Frontal cortex (tissue), 3 donors: ENCODE measurements at regions not wholly inside any gene's neighbourhood (a gene's known extent, or its start where the extent isn't known, plus 50 kb on each side); places are given as distances from the start of the nearest gene placed in this dataset.

ENCODE experiments used
- DNase-seq, 2 donors: peaks; one replicate each; pipeline ENCODE4 v3.0.0; 2012; ENCODE audit warnings: low spot score in 2 of 2
- FAIRE-seq: peaks from 2 replicates; lab custom pipeline; 2012; peaks lifted over from hg19 to GRCh38; lab: Jason Lieb, UNC
- donor health status: control.
- donor health status: control.
- donor health status: control.

DNA sequence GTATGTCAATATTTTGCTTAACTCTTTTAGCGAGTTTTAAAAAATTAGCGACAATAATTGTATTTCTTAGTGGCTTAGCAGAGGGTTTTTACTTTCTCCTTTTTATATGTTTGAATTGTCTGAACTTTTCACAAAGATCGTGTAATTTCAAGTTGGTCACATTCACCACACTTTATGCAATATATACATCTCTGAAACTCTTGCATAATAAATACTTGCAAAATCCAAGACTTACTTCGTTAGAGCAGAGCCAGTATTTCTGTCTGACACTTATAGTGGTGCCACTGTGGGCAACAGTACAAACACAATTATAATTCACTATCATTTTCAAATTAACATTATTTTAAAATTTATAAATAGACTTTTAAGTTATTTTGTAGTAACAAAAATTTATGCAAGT, 62.0 kb downstream of the SUCNR1 start:
- no peak for FAIRE-seq

DNA sequence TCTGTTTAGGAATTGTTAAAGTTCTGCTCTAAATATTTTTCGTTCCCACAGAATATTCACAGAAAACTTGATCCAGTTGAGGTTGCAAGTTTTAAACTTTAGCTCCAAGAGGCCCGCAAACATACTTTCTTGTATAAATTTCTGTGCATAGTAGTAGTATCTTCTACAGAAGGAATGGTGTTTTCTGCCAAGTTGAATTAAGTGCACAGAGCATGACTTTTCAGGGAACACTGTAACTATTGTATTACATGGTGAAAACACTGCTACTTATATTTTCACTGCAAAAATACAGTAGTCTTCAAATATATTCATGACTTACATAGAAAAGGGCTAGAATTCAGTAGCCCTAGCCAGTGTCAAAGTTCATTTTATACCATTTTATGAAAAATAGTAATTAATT, 67.0 kb downstream of the SUCNR1 start:
- FAIRE-seq, result no peak
- DNase-seq, result no peak

More for the DNA sequence above, 62.0 kb downstream of the SUCNR1 start:
- DNase-seq, result no peak

DNA sequence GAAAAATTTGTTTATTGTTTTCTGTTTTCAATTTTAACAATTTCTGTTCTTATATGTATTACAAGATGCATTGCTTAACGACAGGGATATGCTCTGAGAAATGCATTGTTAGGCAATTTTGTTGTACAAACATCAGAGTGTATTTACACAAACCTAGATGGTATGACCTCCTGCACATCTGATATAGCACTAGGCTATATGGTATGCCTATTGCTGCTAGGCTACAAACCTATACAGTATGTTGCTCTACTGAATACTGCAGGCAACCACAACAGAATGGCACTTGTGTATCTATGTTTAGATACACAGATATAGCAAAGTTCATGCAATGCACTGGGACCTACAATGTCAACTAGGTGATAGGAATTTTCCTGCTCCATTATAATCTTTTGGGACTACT, 70.1 kb downstream of the SUCNR1 start:
- no peak for FAIRE-seq

DNA sequence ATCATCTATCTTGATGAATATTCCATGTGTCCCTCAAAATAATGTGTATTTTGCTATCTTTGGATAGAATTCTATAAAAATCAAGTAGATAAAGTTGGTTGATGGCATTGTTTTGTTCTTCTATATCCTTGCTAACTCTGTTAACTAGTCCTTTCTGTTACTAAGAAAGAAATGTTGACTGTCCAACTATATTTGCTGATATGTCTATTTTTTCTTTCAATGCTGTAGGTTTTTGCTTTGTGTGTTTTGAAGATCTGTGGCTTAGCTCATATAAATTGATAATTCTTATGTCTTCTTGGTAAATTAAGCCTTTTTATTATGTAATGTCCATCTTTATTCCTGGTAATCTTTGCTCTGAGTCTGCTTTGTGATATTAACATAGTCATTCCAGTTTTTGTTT, 70.9 kb downstream of the SUCNR1 start:
- DNase-seq, result no peak
- no peak for FAIRE-seq

More for the DNA sequence above, 70.1 kb downstream of the SUCNR1 start:
- DNase-seq, result no peak

DNA sequence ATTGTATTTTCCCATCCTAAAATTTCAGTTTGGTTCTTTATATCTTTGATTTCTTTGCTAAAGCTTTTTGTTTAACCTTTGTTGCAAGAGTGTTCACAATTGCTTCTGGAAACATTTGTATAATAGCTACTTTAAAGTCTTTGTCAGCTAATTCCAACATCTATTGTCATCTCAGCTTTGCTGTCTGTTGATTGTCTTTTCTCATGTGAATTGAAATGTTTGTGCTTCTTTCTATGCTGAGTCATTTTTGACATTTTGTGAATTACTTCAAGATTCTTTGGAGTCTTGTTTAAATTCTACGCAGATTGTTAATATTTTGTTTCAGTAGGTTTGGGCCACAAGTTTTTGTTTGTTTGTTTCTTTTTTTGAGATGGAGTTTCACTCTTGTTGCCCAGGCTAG, 73.2 kb downstream of the SUCNR1 start:
- no peak for FAIRE-seq
- DNase-seq, result no peak

DNA sequence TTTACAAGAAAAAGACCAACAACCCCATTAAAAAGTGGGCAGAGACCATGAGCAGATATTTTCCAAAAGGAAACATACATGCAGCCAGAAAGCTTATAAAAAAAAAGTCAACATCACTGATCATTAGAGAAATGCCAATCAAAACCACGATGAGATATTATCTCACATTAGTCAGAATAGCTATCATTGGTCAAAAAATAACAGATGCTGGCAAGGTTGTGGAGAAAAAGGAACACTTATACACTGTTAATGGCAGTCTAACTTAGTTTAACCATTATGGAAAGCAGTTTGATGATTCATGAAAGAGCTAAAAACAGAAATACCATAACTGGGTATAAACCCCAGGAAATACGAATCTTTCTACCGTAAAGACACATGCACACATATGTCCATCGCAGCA, 76.3 kb downstream of the SUCNR1 start:
- DNase-seq, result no peak
- FAIRE-seq, result no peak

DNA sequence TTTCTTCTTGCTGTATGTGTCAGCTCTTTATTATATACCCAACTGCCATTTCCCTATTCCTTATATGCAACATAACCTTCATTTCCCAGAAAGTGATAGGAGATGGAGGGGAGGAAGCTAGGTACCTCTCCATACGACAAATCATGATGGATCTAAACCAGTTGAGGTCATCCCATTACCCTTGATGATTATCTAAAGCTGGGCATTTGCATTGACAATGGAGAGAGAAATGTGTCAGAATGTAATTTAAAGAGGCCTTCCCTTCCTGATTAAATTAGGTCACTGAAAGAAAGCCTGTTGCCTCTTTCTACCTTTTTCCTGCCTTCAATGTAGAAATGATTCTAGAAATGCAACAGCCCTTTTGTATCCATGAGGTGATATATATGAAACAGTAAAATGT, 81.9 kb downstream of the SUCNR1 start:
- no peak for FAIRE-seq
- DNase-seq, result no peak

DNA sequence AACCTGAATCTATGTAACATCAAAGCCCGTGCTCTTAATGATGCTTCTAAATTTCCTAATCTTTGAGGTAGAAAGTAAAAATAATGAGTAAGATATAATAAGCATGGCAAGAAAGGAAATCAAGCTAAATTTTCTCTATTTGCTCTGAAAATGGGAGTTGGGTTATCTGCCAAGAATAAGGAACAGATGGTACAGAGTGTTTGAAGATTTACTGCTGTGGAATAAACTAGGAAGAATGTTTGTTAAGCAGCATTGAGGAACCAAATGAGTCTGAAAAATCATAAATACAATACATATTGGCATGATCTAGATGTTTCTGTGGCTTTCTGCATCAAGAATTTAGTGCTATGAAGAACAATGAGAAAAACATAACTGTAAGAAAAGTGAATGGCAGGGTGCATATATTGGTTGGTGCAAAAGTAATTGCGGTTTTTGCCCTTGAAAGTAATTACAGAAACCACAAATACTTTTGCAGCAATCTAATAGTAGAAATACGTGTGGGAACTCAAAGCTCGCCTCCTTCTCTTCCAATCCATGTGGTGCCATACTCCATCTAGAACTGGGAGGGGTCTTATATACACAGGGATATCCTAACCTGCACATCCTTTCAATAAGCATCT, 87.6 kb downstream of the SUCNR1 start:
- no peak for DNase-seq
- FAIRE-seq, result no peak

DNA sequence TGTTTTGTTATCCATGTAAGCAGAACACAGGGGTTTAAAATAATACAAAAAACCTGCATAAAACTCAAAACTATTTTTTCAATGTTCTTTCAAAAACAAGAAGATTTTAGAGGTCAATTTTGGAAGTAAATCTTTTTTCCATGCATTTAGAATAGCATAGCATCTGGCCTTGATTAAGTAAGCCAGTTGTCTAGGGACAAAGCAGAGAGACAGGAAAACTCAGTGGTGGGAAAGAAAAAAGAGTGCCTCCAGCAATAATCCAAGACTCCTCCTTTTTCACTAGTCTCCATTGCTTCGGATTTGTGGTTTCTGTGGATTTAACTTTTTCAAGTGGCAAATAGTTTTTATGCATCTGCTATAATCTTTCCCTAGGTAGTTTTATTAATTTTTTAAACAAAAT, 88.9 kb downstream of the SUCNR1 start:
- FAIRE-seq (no peak), DNase-seq (no peak)

DNA sequence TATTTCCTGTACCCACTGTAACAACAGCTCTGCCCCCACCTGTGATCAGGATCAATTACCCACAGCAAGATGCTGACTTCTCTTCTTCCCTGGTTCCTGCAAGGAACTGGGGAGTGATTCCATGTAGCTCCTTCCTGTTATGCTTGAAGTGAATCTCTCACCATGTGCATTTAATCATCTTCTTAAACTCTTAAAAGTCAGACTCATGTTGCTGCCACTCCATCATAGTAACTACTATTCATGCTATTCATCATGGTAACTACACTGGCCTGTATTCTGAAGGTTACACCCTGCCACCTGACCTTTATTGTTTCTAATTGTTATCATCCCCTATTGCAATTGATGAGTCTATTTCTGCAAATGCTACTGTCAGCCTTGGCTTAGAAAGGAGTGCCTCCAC, 89.5 kb downstream of the SUCNR1 start:
- DNase-seq (no peak), FAIRE-seq (no peak)

DNA sequence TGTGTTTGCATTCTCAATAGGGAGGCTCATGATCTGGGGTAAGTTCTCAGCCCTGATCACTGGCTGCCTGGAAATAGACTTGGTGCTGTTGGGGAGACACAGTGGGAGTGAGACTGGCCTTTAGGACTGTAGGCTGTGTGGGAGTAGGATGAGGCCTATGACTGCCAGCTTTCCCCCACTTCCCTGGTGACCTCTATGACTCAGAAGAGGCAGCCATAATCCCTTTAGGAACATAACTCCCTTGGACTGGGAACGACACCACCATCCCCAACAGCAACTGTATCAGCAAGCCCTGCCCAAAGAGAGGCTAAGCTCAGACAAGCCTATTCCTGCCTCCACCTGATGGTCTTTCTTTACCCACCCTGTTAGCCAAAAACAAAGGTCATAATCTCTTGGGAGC, 91.3 kb downstream of the SUCNR1 start:
- DNase-seq, result no peak
- FAIRE-seq, result no peak

DNA sequence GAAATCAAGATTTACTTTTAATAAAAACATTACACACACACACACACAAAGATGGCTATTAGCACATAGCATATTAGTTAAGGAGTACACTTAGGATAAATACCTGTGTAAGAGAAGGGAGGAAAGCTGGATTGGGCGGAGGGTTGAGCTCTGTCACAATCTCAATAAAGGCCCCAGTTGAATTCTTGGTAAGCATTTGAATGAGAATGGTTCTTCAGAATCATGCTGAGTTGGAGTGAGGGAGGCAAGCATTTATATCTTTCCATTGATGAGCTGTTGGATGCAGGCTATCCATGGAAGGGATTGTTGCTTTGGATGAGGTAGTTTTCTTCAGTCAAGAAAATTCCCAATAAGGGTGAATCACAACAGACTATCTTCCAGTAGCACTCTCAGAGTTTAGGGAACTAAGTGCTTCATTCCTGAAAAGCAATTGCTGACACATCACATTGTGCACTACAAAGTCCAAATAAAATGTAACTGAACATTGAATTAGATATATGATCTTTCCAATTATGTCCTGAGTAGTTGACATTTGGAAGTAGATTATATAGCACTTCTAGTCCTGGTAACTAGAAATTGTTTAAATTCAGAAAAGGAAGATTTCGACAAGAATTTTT, 95.7 kb downstream of the SUCNR1 start:
- FAIRE-seq, result no peak
- DNase-seq, result no peak

DNA sequence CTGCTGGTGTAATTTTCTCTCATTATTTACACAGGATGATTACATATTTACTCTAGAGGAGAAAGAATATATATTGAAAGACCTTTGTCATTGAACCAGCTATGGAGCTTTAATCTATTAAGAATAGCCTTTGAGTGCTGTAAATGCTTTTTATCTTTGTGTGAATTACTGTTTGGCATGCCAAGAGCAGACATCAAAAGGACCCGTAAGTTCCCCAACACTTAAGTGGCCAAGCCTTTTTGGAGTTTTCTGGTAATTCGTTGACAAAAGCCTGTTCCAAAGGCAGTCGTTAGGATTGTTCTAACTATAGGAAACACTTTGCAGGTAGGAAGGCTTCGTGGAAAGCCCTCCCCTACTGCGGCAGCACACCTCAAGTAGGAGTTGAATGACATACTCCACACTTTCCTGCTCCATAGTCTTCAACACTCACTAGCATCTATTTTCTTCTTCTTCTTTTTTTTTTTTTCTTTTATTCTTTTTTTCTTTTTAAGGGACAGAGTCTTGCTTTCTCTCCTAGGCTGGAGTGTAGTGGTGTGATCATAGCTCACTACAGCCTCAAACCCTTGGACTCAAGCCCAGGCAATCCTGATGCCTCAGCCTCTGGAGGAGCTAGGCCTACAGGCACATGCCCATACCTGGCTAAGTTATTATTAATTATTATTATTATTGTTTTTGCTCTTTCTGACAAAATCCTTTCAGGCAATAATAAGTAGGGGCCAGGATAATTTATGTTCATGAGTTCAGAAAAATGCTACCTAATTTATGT, 98.6 kb downstream of the SUCNR1 start:
- FAIRE-seq, result no peak
- DNase-seq, result no peak

DNA sequence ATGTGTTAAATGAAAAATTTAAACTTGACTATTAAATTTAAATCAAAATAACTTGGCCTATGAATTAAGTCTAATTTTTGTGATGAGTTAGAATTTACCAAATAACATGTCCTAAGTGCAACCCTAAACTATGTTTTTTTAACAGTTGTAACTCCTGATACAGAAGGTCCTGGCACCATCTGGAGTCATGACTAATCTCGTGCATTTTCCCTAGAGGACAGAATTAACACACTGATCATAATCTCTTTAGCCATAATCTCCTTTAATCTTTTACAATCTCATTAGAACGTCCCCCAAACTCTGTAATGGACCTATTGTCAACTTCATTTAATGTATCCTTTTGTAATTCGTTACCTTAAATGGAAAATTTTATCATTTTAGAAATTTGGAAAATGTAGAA, 100.6 kb downstream of the SUCNR1 start:
- FAIRE-seq (no peak), DNase-seq (no peak)

DNA sequence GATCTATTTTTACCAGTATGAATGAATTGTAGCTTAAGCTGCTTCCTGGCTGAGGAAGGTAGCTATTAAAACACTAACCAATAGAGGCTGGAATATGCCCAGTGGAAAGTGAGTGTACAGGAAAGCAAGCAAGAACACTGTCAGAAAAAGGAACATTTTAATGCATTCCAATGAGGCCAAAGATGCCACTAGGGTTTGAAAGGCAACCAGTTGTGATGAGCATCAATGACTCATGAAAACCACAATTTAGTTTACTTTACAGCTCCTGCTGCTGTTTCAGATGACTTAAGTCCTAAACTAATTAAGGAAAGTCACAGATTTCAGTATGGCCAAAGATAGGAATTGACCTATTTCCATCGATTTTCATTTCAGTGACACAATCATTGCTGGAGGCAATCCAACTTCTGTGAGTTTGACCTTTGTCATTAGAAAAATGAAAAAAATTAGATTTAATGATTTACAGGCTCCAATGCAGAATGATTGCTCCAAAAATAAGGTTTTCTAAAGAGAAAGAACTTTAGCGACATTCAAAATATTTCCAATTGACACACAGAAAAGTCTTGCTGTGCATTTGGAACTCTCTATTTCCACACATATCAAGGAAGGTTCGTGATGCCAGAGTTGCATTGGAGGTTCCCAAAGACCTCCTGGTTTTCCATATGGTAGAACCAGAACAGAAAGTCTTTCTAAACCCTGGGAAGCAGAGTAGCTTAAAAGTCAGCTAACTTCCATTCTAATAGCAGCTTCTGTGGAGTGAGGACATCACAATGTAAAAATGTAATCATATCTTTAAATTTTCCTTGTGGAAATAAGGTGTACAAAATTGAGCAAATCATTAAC, 103.0 kb downstream of the SUCNR1 start:
- DNase-seq (no peak), FAIRE-seq (no peak)

DNA sequence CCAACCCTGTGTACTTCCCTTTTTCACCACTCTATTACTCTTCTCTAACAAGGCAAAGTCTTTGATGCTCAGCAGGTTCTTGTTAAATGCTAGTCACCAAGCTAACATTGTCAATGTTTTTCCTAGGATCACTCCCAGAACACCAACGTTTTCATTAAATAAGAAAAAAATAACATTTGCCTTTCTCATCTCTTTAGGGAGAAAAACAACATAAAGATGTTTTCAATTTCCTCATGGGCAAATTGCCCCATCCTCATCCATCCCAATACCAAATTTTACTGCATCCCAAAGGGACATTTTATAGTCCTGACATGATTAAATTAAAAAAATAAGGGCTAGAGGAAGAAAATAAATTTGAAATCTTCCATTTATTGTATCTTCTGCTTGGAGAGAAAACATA, 106.5 kb downstream of the SUCNR1 start:
- no peak for DNase-seq
- FAIRE-seq, result no peak

DNA sequence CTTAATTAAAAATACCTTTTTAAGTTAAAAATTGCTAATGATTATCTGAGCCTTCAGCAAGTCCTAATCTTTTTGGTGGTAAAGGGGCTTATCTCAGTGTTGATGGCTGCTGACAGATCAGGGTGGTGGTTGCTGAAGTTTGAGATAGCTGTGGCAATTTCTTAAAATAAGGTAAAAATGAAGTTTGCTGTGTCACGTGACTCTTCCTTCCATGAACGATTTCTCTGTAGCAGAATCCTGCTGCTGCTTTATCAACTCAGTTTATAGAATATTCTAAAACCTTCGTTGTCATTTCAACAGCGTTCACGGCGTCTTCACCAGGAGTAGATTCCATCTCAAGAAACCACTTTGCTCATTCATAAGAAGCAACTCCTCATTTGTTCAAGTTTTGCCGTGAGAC, 110.1 kb downstream of the SUCNR1 start:
- FAIRE-seq, result no peak
- no peak for DNase-seq

DNA sequence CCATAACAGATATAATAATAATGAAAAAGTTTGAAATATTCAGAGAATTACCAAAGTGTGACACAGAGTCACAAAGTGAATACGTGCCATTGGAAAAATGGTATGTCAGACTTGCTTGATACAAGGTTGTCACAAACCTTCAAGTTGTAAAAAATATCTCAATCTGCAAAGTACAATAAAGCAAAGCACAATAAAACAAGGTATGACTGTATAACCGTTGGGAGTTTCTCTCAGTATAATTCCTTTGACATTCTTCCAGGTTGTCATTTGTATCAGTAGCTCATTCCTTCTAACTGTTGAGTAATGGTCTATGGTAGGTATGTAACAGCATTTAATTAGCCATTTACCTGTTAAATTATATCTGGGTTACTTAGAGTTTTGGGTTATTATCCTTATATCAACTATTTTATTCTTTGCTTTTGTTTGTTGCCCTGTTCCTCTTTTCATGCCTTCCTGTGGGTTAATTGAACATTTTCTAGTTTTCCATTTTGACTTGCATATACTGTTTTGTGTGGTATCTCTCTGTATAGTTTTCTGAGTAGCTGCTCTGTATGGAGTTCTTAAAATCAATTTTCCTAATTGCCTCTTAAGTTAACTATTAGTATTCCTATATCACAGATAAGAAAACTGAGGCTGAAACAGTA, 112.5 kb downstream of the SUCNR1 start:
- DNase-seq (no peak), FAIRE-seq (no peak)

DNA sequence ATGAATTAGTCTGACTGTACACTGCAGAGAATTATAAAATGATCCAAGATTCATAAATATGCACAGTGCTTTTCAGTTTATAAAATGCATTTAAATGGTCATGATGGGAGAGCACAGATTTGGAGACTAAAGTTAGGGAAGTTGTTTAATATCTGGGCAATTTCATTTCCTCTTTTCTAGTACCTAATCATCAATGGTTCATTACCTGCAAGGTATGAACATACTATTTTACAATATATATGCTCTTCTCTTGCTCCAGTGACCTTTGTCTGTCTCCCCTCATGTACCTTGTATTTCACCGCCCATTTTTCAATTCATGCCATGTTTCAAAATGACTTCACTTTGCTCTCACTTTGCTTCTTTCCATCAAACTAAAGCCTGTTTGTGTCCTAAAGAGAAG, 114.5 kb downstream of the SUCNR1 start:
- FAIRE-seq, result no peak
- no peak for DNase-seq

DNA sequence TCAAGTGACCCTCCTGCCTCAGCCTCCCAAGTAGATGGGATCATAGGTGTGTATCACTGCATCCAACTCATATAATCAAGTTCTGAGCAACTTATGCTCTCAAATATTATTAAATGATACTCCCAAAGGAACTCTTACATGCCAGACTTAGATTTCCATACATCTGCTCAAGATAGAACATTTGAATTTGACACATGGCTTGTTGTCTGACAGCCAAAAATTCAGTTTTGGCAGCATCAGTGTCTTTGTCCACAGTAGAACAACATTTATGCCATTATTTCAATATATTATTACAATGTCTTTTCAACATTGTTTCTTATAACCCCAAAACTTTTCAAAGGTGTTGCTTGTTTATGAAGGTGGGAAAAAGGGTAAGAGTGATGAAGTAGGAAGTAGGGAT, 116.2 kb downstream of the SUCNR1 start:
- no peak for FAIRE-seq

More for the DNA sequence above, 116.2 kb downstream of the SUCNR1 start:
- no peak for DNase-seq
